ENCODE measurements at regions not wholly inside any gene's neighbourhood (a gene's known extent, or its start where the extent isn't known, plus 50 kb on each side); places are given as distances from the start of the nearest gene placed in this dataset.
A peak's percentile ranks its signal among the peaks of the same experiment; 100 is the strongest.

GRCh38 chr10:2399482-2399881, 662.2 kb upstream of the ADARB2 start:
- H3K4me1 ChIP-seq (ENCODE audit: control insufficient read depth, insufficient read depth, low read length, poor library complexity, severe bottlenecking): no peaks in the 10 kb centered on the region
- H3K9me3 Mint-ChIP-seq: no peaks in the 10 kb centered on the region
- H3K27me3 ChIP-seq (ENCODE audit: control insufficient read depth, insufficient read depth, low read length): no peaks in the 10 kb centered on the region
- no peak overlapping the region for H3K4me3 ChIP-seq (ENCODE audit: low read depth, low read length)
- H3K4me3 Mint-ChIP-seq: no peak overlapping the region
- no peak for DNase-seq
- H3K27me3 Mint-ChIP-seq: no peaks in the 10 kb centered on the region
- H3K9me3 ChIP-seq (ENCODE audit: control insufficient read depth in 2 of 2, low read length in 2 of 2): no peaks in the 10 kb centered on the region
- H3K4me1 Mint-ChIP-seq: no peaks in the 10 kb centered on the region
- no peak overlapping the region for H3K27ac ChIP-seq (ENCODE audit: insufficient read depth, low read length, poor library complexity, severe bottlenecking)
- no peaks in the 10 kb centered on the region for H3K36me3 Mint-ChIP-seq
- H3K36me3 ChIP-seq (ENCODE audit: control insufficient read depth, insufficient read depth, low read length): no peaks in the 10 kb centered on the region
- ATAC-seq (ENCODE audit: low read depth in 2 of 2): no peak
- H3K27ac Mint-ChIP-seq: no peak overlapping the region

GRCh38 chr10:2392145-2392812, 655.0 kb upstream of the ADARB2 start:
- Histone ChIP-seq H3K27me3 (ENCODE audit: control insufficient read depth, insufficient read depth, low read length) (no peaks in the 10 kb centered on the region), H3K4me3 (ENCODE audit: low read depth, low read length) (no peak overlapping the region), H3K4me1 (ENCODE audit: control insufficient read depth, insufficient read depth, low read length, poor library complexity, severe bottlenecking) (no peaks in the 10 kb centered on the region), H3K36me3 (ENCODE audit: control insufficient read depth, insufficient read depth, low read length) (no peaks in the 10 kb centered on the region), H3K9me3 (ENCODE audit: control insufficient read depth in 2 of 2, low read length in 2 of 2) (no peaks in the 10 kb centered on the region), H3K27ac (ENCODE audit: insufficient read depth, low read length, poor library complexity, severe bottlenecking) (no peak overlapping the region)
- H3K27ac Mint-ChIP-seq: no peak overlapping the region
- ATAC-seq (ENCODE audit: low read depth in 2 of 2) (no peak), DNase-seq (no peak)
- H3K4me1 Mint-ChIP-seq: no peaks in the 10 kb centered on the region
- no peaks in the 10 kb centered on the region for H3K27me3 Mint-ChIP-seq
- H3K4me3 Mint-ChIP-seq: no peak overlapping the region
- H3K36me3 Mint-ChIP-seq: no peaks in the 10 kb centered on the region
- H3K9me3 Mint-ChIP-seq: no peaks in the 10 kb centered on the region

GRCh38 chr10:2387672-2388071, 650.3 kb upstream of the ADARB2 start:
- Mint-ChIP-seq H3K36me3 (no peaks in the 10 kb centered on the region), H3K4me3 (no peak overlapping the region), H3K9me3 (peaks cover 0 to 10% (median 4%) of the 10 kb centered on the region in 7 donors), H3K27me3 (no peaks in the 10 kb centered on the region), H3K27ac (no peak overlapping the region), H3K4me1 (no peaks in the 10 kb centered on the region)
- Histone ChIP-seq H3K36me3 (ENCODE audit: control insufficient read depth, insufficient read depth, low read length) (no peaks in the 10 kb centered on the region), H3K4me1 (ENCODE audit: control insufficient read depth, insufficient read depth, low read length, poor library complexity, severe bottlenecking) (no peaks in the 10 kb centered on the region), H3K9me3 (ENCODE audit: control insufficient read depth in 2 of 2, low read length in 2 of 2) (peaks cover 1 to 4% of the 10 kb centered on the region in 2 experiments), H3K4me3 (ENCODE audit: low read depth, low read length) (no peak overlapping the region), H3K27me3 (ENCODE audit: control insufficient read depth, insufficient read depth, low read length) (no peaks in the 10 kb centered on the region), H3K27ac (ENCODE audit: insufficient read depth, low read length, poor library complexity, severe bottlenecking) (no peak overlapping the region)
- ATAC-seq (ENCODE audit: low read depth in 2 of 2): no peak
- no peak for DNase-seq

GRCh38 chr10:2387261-2387660, 649.9 kb upstream of the ADARB2 start:
- Histone ChIP-seq H3K9me3 (ENCODE audit: control insufficient read depth in 2 of 2, low read length in 2 of 2) (peaks cover 1 to 4% of the 10 kb centered on the region in 2 experiments), H3K4me3 (ENCODE audit: low read depth, low read length) (no peak overlapping the region), H3K27me3 (ENCODE audit: control insufficient read depth, insufficient read depth, low read length) (no peaks in the 10 kb centered on the region), H3K27ac (ENCODE audit: insufficient read depth, low read length, poor library complexity, severe bottlenecking) (no peak overlapping the region), H3K4me1 (ENCODE audit: control insufficient read depth, insufficient read depth, low read length, poor library complexity, severe bottlenecking) (no peaks in the 10 kb centered on the region), H3K36me3 (ENCODE audit: control insufficient read depth, insufficient read depth, low read length) (no peaks in the 10 kb centered on the region)
- Mint-ChIP-seq H3K36me3 (no peaks in the 10 kb centered on the region), H3K4me1 (no peaks in the 10 kb centered on the region), H3K9me3 (peaks cover 0 to 10% (median 4%) of the 10 kb centered on the region in 7 donors), H3K27me3 (no peaks in the 10 kb centered on the region), H3K4me3 (no peak overlapping the region), H3K27ac (no peak overlapping the region)
- ATAC-seq (ENCODE audit: low read depth in 2 of 2) (no peak), DNase-seq (no peak)

GRCh38 chr10:2380218-2380617, 642.9 kb upstream of the ADARB2 start:
- Mint-ChIP-seq H3K27ac (no peak overlapping the region), H3K36me3 (no peaks in the 10 kb centered on the region), H3K4me1 (no peaks in the 10 kb centered on the region), H3K9me3 (peaks cover 0 to 14% (median 7%) of the 10 kb centered on the region in 7 donors), H3K4me3 (no peak overlapping the region), H3K27me3 (no peaks in the 10 kb centered on the region)
- H3K4me3 ChIP-seq (ENCODE audit: low read depth, low read length): no peak overlapping the region
- H3K27me3 ChIP-seq (ENCODE audit: control insufficient read depth, insufficient read depth, low read length): no peaks in the 10 kb centered on the region
- DNase-seq: no peak
- no peak for ATAC-seq (ENCODE audit: low read depth in 2 of 2)
- H3K4me1 ChIP-seq (ENCODE audit: control insufficient read depth, insufficient read depth, low read length, poor library complexity, severe bottlenecking): no peaks in the 10 kb centered on the region
- H3K36me3 ChIP-seq (ENCODE audit: control insufficient read depth, insufficient read depth, low read length): no peaks in the 10 kb centered on the region
- H3K27ac ChIP-seq (ENCODE audit: insufficient read depth, low read length, poor library complexity, severe bottlenecking): no peak overlapping the region
- peaks cover 1 to 4% of the 10 kb centered on the region in 2 experiments for H3K9me3 ChIP-seq (ENCODE audit: control insufficient read depth in 2 of 2, low read length in 2 of 2)

- peaks cover 0 to 19% (median 4%) of the 10 kb centered on the region in 7 donors for H3K9me3 Mint-ChIP-seq
- H3K27ac Mint-ChIP-seq: no peak overlapping the region
- no peak for DNase-seq
- Histone ChIP-seq H3K27me3 (ENCODE audit: control insufficient read depth, insufficient read depth, low read length) (no peaks in the 10 kb centered on the region), H3K9me3 (ENCODE audit: control insufficient read depth in 2 of 2, low read length in 2 of 2) (no peaks in the 10 kb centered on the region), H3K36me3 (ENCODE audit: control insufficient read depth, insufficient read depth, low read length) (no peaks in the 10 kb centered on the region), H3K27ac (ENCODE audit: insufficient read depth, low read length, poor library complexity, severe bottlenecking) (no peak overlapping the region), H3K4me1 (ENCODE audit: control insufficient read depth, insufficient read depth, low read length, poor library complexity, severe bottlenecking) (no peaks in the 10 kb centered on the region), H3K4me3 (ENCODE audit: low read depth, low read length) (no peak overlapping the region)
- H3K4me3 Mint-ChIP-seq: no peak overlapping the region
- ATAC-seq (ENCODE audit: low read depth in 2 of 2): no peak
- peaks cover 8% of the 10 kb centered on the region for H3K27me3 Mint-ChIP-seq
- no peaks in the 10 kb centered on the region for H3K36me3 Mint-ChIP-seq
- peaks cover 0 to 2% (median 0%) of the 10 kb centered on the region in 4 donors for H3K4me1 Mint-ChIP-seq
These were observed 629.8 kb upstream of the ADARB2 start for GRCh38 chr10:2367083-2367482.

GRCh38 chr10:2366264-2366931, 629.1 kb upstream of the ADARB2 start:
- H3K4me1 Mint-ChIP-seq: peaks cover 0 to 6% (median 0%) of the 10 kb centered on the region in 4 donors

GRCh38 chr10:2362331-2362730, 625.0 kb upstream of the ADARB2 start:
- no peak overlapping the region for H3K27ac Mint-ChIP-seq
- H3K27me3 Mint-ChIP-seq: peaks cover 8% of the 10 kb centered on the region
- no peaks in the 10 kb centered on the region for H3K36me3 Mint-ChIP-seq
- no peaks in the 10 kb centered on the region for H3K9me3 ChIP-seq (ENCODE audit: control insufficient read depth in 2 of 2, low read length in 2 of 2)
- H3K4me3 Mint-ChIP-seq: peak overlapping the region in 1 of 4 donors; percentile 61
- H3K27me3 ChIP-seq (ENCODE audit: control insufficient read depth, insufficient read depth, low read length): no peaks in the 10 kb centered on the region
- DNase-seq (no peak), ATAC-seq (ENCODE audit: low read depth in 2 of 2) (no peak)
- no peaks in the 10 kb centered on the region for H3K36me3 ChIP-seq (ENCODE audit: control insufficient read depth, insufficient read depth, low read length)
- H3K4me1 ChIP-seq (ENCODE audit: control insufficient read depth, insufficient read depth, low read length, poor library complexity, severe bottlenecking): no peaks in the 10 kb centered on the region
- peaks cover 0 to 4% (median 2%) of the 10 kb centered on the region in 7 donors for H3K9me3 Mint-ChIP-seq
- H3K4me3 ChIP-seq (ENCODE audit: low read depth, low read length): no peak overlapping the region
- H3K27ac ChIP-seq (ENCODE audit: insufficient read depth, low read length, poor library complexity, severe bottlenecking): no peak overlapping the region
- peaks cover 0 to 6% (median 0%) of the 10 kb centered on the region in 4 donors for H3K4me1 Mint-ChIP-seq

More at GRCh38 chr10:2366264-2366931, 629.1 kb upstream of the ADARB2 start:
- no peaks in the 10 kb centered on the region for H3K36me3 ChIP-seq (ENCODE audit: control insufficient read depth, insufficient read depth, low read length)
- no peaks in the 10 kb centered on the region for H3K36me3 Mint-ChIP-seq
- no peak overlapping the region for H3K27ac ChIP-seq (ENCODE audit: insufficient read depth, low read length, poor library complexity, severe bottlenecking)
- H3K9me3 ChIP-seq (ENCODE audit: control insufficient read depth in 2 of 2, low read length in 2 of 2): no peaks in the 10 kb centered on the region
- peaks cover 8% of the 10 kb centered on the region for H3K27me3 Mint-ChIP-seq
- H3K9me3 Mint-ChIP-seq: peaks cover 0 to 14% (median 4%) of the 10 kb centered on the region in 7 donors
- no peak overlapping the region for H3K4me3 ChIP-seq (ENCODE audit: low read depth, low read length)
- no peaks in the 10 kb centered on the region for H3K4me1 ChIP-seq (ENCODE audit: control insufficient read depth, insufficient read depth, low read length, poor library complexity, severe bottlenecking)
- ATAC-seq (ENCODE audit: low read depth in 2 of 2): no peak
- DNase-seq: no peak
- no peak overlapping the region for H3K4me3 Mint-ChIP-seq
- H3K27me3 ChIP-seq (ENCODE audit: control insufficient read depth, insufficient read depth, low read length): no peaks in the 10 kb centered on the region
- H3K27ac Mint-ChIP-seq: no peak overlapping the region
